ENCODE measurements at regions not wholly inside any gene's neighbourhood (a gene's known extent, or its start where the extent isn't known, plus 50 kb on each side); places are given as distances from the start of the nearest gene placed in this dataset.

GRCh38 chrX:117610806-117611205 lies 505.8 kb downstream of the KLHL13 start:
- TF ChIP-seq CTCF (IDR thresholded peaks at IDR 0.05) = no peak
- TF ChIP-seq EZH2phosphoT487 (IDR thresholded peaks at IDR 0.05) = no peak

Data from neural progenitor cell (in vitro differentiated cells).